Upper lobe of left lung (tissue), 6 donors: ENCODE measurements at regions not wholly inside any gene's neighbourhood (a gene's known extent, or its start where the extent isn't known, plus 50 kb on each side); places are given as distances from the start of the nearest gene placed in this dataset.

Source experiments
- ATAC-seq, 2 donors: fragments of 200-7000 bp; cut with Tn5 transposase; one replicate each; pipeline ENCODE4 v1.9.1; 2022; ENCODE audit warnings: mild to moderate bottlenecking in 2 of 2, moderate library complexity in 2 of 2; ENCODE audit not compliant: low FRiP score in 2 of 2
- DNase-seq, 2 donors: peaks; one replicate each; pipeline ENCODE4 v3.0.0-alpha.2; 2019 to 2020
- H3K27ac ChIP-seq, 4 donors: fragments of 200-600 bp; sonication (generic); one replicate each; pipeline ENCODE4 v1.5.1; 2016 to 2019
- H3K27me3 ChIP-seq, 4 donors: fragments of 200-600 bp; sonication (generic); one replicate each; pipeline ENCODE4 v1.5.1; 2017 to 2019
- H3K36me3 ChIP-seq, 4 donors: fragments of 200-600 bp; sonication (generic); one replicate each; pipeline ENCODE4 v1.5.1; 2016 to 2019
- H3K4me1 ChIP-seq, 4 donors: fragments of 200-600 bp; sonication (generic); one replicate each; pipeline ENCODE4 v1.5.1; 2018 to 2019
- H3K4me3 ChIP-seq, 4 donors: fragments of 200-600 bp; sonication (generic); one replicate each; pipeline ENCODE4 v1.5.1; 2017 to 2019; ENCODE audit warnings: mild to moderate bottlenecking in 2 of 4, moderate library complexity in 1 of 4
- H3K9me3 ChIP-seq, 4 donors: fragments of 200-600 bp; sonication (generic); one replicate each; pipeline ENCODE4 v1.5.1; 2018 to 2019
- EP300 ChIP-seq, 4 donors: sonication (generic); formaldehyde crosslinking; IDR thresholded peaks; one replicate each; pipeline ENCODE4 v1.5.1; 2017; ENCODE audit warnings: antibody characterized with exemption in 4 of 4, control low read depth in 2 of 4
- POLR2A ChIP-seq, 4 donors: fragments of 450-650 bp; IDR thresholded peaks; one replicate each; pipeline ENCODE4 v1.5.1; 2016 to 2017; ENCODE audit warnings: antibody characterized with exemption in 4 of 4, mild to moderate bottlenecking in 2 of 4
- POLR2AphosphoS5 ChIP-seq, 2 donors: sonication (generic); formaldehyde crosslinking; IDR thresholded peaks; one replicate each; pipeline ENCODE4 v1.5.1; 2017; ENCODE audit warnings: antibody characterized with exemption in 2 of 2
- WGBS, 2 donors: methylation state at CpG; one replicate each; pipeline ENCODE4 v1.1.5; 2017 to 2018; 5-methylcytosine and 5-hydroxymethylcytosine counted together
- TF ChIP-seq, protein P1 (sequence below), 6 experiments: fragments of 450-650 bp in 4 of 6; fragments of 200-600 bp in 2 of 6; sonication (generic) in 2 of 6; IDR thresholded peaks; one replicate each; pipeline ENCODE4 v1.5.1; 2016 to 2019; ENCODE audit warnings: antibody characterized with exemption in 6 of 6
- donor health status: DM: no; HTN: no; CAD: no; lungs with moderate emphysema.
- donor health status: DM: no; HTN: yes; CAD: no; lungs with severe emphysema.

DNA sequence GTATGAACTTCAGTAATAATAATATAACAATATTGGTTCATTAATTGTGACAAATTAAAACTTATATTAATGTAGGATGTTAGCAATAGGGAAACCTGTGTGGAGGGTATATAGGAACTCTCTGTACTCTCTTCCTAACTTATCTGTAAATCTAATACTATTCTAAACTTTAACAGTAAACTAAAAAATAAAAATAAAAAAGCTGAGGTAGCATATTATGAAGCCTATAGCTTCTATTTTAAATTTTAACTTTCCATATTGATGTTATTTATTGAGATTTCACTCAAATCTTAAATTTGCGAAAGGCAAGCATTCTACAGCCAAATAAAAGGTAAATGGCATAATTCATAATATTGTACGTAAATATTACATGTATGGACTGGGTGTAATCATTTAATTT lies 326.4 kb downstream of the MEI4 start:
- H3K4me1 ChIP-seq = no peaks in the 10 kb centered on the region
- no peaks in the 10 kb centered on the region for H3K9me3 ChIP-seq
- 76 to 86% methylated on average over 2 of the region's 2 CpGs for WGBS, 2 donors
- no peak overlapping the region for H3K4me3 ChIP-seq
- TF ChIP-seq EP300 (IDR thresholded peaks at IDR 0.05) (no peak), POLR2AphosphoS5 (IDR thresholded peaks at IDR 0.05) (no peak), POLR2A (IDR thresholded peaks at IDR 0.05) (no peak)
- TF ChIP-seq, protein P1, sequence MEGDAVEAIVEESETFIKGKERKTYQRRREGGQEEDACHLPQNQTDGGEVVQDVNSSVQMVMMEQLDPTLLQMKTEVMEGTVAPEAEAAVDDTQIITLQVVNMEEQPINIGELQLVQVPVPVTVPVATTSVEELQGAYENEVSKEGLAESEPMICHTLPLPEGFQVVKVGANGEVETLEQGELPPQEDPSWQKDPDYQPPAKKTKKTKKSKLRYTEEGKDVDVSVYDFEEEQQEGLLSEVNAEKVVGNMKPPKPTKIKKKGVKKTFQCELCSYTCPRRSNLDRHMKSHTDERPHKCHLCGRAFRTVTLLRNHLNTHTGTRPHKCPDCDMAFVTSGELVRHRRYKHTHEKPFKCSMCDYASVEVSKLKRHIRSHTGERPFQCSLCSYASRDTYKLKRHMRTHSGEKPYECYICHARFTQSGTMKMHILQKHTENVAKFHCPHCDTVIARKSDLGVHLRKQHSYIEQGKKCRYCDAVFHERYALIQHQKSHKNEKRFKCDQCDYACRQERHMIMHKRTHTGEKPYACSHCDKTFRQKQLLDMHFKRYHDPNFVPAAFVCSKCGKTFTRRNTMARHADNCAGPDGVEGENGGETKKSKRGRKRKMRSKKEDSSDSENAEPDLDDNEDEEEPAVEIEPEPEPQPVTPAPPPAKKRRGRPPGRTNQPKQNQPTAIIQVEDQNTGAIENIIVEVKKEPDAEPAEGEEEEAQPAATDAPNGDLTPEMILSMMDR (IDR thresholded peaks at IDR 0.05) = no peak
- ATAC-seq (no peak), DNase-seq (no peak)
- no peaks in the 10 kb centered on the region for H3K27me3 ChIP-seq
- H3K36me3 ChIP-seq = no peaks in the 10 kb centered on the region
- H3K27ac ChIP-seq = no peak overlapping the region

DNA sequence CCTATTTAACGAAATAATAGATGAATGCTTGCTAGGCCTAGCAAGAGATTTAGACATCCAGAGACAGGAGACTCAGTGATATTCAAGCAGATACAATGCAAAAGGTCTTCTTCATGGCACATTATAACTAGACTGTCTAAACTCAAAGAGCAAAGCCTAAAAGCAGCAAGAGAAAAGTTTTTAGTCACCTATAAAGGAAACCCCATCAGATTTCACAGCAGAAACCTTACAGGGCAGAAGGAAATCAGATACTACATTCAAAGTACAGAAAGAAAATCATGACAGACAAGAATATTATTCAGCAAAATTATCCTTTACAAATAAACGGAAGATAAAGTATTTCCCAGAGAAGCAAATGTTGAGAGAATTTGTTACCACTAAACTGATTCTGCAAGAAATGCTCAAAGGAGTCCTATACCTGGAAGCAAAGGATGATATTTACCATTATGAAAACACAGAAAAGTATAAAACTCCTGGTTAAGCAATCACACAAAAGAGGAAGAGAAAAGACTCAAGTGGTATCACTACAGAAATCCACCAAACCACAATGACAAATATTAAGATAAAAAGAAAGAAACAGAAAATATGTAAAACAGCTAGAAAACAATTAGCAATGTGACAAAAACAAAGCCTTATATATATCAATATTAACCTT lies 333.7 kb downstream of the MEI4 start:
- Histone ChIP-seq H3K4me1 (no peaks in the 10 kb centered on the region), H3K9me3 (peaks cover 0 to 11% (median 3%) of the 10 kb centered on the region in 4 donors), H3K27me3 (no peaks in the 10 kb centered on the region), H3K36me3 (no peaks in the 10 kb centered on the region), H3K4me3 (no peak overlapping the region), H3K27ac (no peak overlapping the region)
- WGBS, 2 donors = 79 to 87% methylated on average over 2 of the region's 2 CpGs
- DNase-seq (no peak), ATAC-seq (no peak)
- TF ChIP-seq EP300 (IDR thresholded peaks at IDR 0.05) (no peak), POLR2AphosphoS5 (IDR thresholded peaks at IDR 0.05) (no peak), POLR2A (IDR thresholded peaks at IDR 0.05) (no peak)
- TF ChIP-seq, protein P1 (IDR thresholded peaks at IDR 0.05) = no peak

DNA sequence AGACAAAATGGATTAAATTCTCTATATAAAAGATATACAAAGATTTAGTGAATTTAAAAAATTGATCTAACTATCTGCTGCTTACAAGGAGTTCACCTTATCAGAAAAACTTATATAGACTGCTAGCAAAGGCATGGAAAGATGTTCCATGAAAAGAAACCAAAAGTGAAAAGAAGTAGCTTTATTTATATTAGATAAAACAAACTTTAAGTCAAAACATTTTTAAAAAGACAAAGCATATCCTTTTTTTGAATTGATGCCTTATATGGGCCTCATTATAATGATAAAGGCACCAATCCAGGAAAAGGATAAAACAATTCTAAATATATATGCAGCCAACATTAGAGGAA lies 334.2 kb downstream of the MEI4 start:
- no peak for DNase-seq
- no peaks in the 10 kb centered on the region for H3K27me3 ChIP-seq
- peaks cover 0 to 11% (median 3%) of the 10 kb centered on the region in 4 donors for H3K9me3 ChIP-seq
- no peaks in the 10 kb centered on the region for H3K36me3 ChIP-seq
- no peak overlapping the region for H3K4me3 ChIP-seq
- TF ChIP-seq POLR2AphosphoS5 (IDR thresholded peaks at IDR 0.05) (no peak), EP300 (IDR thresholded peaks at IDR 0.05) (no peak), POLR2A (IDR thresholded peaks at IDR 0.05) (no peak)
- TF ChIP-seq, protein P1 (IDR thresholded peaks at IDR 0.05) = no peak
- H3K4me1 ChIP-seq = no peaks in the 10 kb centered on the region
- H3K27ac ChIP-seq = no peak overlapping the region
- ATAC-seq = no peak

DNA sequence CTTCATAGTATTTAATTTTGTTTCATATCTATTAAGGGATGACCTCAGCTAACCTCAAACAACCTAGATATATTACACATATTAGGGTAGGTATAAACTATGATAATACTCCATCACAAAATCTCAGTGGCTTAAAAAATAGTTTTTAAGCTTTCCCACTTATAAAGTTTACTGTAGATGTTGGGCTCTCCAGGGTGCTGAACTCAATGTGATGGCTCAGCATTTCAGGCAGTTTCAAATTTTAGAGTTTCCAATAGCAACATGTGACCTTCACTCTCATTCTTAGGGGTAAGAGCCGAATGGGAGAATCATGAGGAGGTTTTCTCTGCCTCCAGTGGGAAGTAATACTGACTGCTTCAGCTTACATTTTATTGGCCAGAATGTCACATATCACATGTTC lies 357.3 kb downstream of the MEI4 start:
- no peaks in the 10 kb centered on the region for H3K27me3 ChIP-seq
- no peak for ATAC-seq
- H3K36me3 ChIP-seq = no peaks in the 10 kb centered on the region
- no peaks in the 10 kb centered on the region for H3K4me1 ChIP-seq
- no peak overlapping the region for H3K27ac ChIP-seq
- H3K4me3 ChIP-seq = no peak overlapping the region
- peaks cover 0 to 2% (median 0%) of the 10 kb centered on the region in 4 donors for H3K9me3 ChIP-seq
- WGBS, 2 donors = 55 to 71% methylated on average over 1 of the region's 1 CpG
- TF ChIP-seq POLR2A (IDR thresholded peaks at IDR 0.05) (no peak), POLR2AphosphoS5 (IDR thresholded peaks at IDR 0.05) (no peak)
- DNase-seq = no peak

DNA sequence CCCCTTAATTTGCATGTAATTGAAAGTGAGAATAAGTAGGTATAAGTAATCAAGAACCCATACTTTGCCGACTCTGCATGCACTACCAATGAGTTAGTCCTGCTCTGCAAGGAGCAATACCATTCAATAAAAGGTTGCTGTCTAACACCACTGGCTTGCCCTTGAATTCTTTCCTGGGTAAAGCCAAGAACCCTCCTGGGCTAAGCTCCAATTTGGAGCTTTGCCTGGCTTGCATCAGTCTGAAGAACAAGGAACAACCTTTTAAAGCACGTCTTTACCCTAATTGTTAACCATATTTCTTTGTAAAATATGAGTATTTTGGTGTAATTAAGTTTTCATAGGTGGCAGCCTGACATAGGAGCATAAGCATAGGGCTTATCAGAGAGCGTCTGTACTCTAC lies 367.7 kb downstream of the MEI4 start:
- H3K36me3 ChIP-seq = no peaks in the 10 kb centered on the region
- no peak overlapping the region for H3K4me3 ChIP-seq
- DNase-seq (no peak), ATAC-seq (no peak)
- TF ChIP-seq POLR2AphosphoS5 (IDR thresholded peaks at IDR 0.05) (no peak), EP300 (IDR thresholded peaks at IDR 0.05) (no peak), POLR2A (IDR thresholded peaks at IDR 0.05) (no peak)
- TF ChIP-seq, protein P1 (IDR thresholded peaks at IDR 0.05) = no peak
- no peak overlapping the region for H3K27ac ChIP-seq
- H3K27me3 ChIP-seq = no peaks in the 10 kb centered on the region
- 77 to 91% methylated on average over 3 of the region's 3 CpGs for WGBS, 2 donors
- no peaks in the 10 kb centered on the region for H3K4me1 ChIP-seq
- no peaks in the 10 kb centered on the region for H3K9me3 ChIP-seq
